ENCODE measurements at regions not wholly inside any gene's neighbourhood (a gene's known extent, or its start where the extent isn't known, plus 50 kb on each side); places are given as distances from the start of the nearest gene placed in this dataset.
"Not testable (repeated sequence)": the region's sequence is repeated elsewhere in the genome, so short reads cannot be mapped to it uniquely, and the experiment has no call there.

DNA sequence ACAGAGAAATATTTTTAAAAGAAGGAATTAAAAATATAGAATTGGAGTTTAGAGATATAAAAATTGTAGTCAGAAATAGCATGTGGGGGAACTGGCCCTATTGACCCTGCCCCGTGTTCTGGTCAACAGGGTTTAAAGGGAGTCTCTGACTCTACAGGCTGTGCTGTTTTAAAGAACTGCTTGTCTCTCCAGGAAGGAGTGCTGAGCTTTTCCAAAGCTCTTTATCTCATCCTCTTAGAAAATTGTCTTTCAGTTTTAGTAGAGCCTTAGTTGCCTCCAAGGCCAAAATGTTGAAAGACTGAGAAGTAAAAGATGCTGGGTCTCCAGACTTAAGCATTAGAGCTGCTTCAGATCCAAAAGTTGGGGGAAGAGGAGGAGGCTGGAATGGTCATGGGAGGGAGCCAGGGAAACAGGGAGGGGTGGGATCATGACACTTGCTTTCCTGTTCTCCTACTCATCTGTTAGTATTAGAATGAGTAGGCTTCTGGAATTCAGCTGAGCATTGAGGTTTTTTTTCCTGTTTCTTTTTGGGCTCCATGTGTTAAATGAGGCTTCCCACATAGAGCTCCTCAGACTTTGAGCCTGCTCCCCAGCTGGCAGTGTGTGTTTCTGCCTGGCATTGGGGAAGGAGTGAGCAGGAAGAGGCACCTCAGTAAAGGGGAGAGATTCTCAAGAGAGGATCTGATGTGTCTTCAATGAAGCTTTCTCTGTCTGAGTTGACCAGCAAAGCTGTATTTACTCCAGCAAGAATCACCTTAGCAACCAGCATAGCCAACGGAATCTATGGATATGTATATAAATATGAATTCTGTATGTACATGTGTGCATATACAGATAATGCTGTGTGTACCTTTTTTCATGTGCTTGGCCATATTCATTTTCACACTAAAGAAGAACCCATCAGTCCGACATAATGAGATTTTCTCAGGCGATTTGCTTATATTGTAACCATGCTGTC lies 186.8 kb upstream of the FBXO11 start:
- H3K9me3 ChIP-seq (ENCODE audit: control insufficient read depth in 1 of 2, insufficient read depth in 1 of 2, low read depth in 1 of 2, low read length in 2 of 2): no peaks in the 10 kb centered on the region
- no peak overlapping the region for H3K27ac ChIP-seq (ENCODE audit: low read depth, low read length)
- no peak for DNase-seq (ENCODE audit: low read depth, low spot score)
- H3K79me2 ChIP-seq (ENCODE audit: insufficient read depth, low read length): no peaks in the 10 kb centered on the region
- no peak overlapping the region for H3K9ac ChIP-seq (ENCODE audit: low read length)
- no peak overlapping the region for H2AFZ ChIP-seq (ENCODE audit: low read depth, low read length, poor library complexity, severe bottlenecking)
- H3K4me1 ChIP-seq (ENCODE audit: control insufficient read depth in 1 of 2, insufficient read depth in 2 of 2, low read length in 2 of 2): no peaks in the 10 kb centered on the region
- intact Hi-C loops (cut with micrococcal nuclease): no loop called here
- no peaks in the 10 kb centered on the region for H3K36me3 ChIP-seq (ENCODE audit: control insufficient read depth in 1 of 2, insufficient read depth in 2 of 2, low read length in 2 of 2)
- H3K4me3 ChIP-seq (replicated peaks in 1 of 2; ENCODE audit: low read depth in 1 of 2, low read length in 2 of 2): no peak overlapping the region
- ChIA-PET POLR2A (no interaction called here), CTCF (interaction anchor here (0.7 kb wide), 1 partner anchor 14 kb away, joined by 3 read pairs; no protein-coding TSS in a partner anchor), RAD21 (ENCODE audit: low non-redundant PET in 1 of 2, low total read pairs in 2 of 2, uncharacterized antibody in 2 of 2, unreplicated experiment in 2 of 2) (no interaction called here)
- no peak for ATAC-seq
- H3K27me3 ChIP-seq (ENCODE audit: insufficient read depth, low read length): no peaks in the 10 kb centered on the region
- no peak overlapping the region for H3K4me2 ChIP-seq (ENCODE audit: low read length)
- TF ChIP-seq, protein P1, sequence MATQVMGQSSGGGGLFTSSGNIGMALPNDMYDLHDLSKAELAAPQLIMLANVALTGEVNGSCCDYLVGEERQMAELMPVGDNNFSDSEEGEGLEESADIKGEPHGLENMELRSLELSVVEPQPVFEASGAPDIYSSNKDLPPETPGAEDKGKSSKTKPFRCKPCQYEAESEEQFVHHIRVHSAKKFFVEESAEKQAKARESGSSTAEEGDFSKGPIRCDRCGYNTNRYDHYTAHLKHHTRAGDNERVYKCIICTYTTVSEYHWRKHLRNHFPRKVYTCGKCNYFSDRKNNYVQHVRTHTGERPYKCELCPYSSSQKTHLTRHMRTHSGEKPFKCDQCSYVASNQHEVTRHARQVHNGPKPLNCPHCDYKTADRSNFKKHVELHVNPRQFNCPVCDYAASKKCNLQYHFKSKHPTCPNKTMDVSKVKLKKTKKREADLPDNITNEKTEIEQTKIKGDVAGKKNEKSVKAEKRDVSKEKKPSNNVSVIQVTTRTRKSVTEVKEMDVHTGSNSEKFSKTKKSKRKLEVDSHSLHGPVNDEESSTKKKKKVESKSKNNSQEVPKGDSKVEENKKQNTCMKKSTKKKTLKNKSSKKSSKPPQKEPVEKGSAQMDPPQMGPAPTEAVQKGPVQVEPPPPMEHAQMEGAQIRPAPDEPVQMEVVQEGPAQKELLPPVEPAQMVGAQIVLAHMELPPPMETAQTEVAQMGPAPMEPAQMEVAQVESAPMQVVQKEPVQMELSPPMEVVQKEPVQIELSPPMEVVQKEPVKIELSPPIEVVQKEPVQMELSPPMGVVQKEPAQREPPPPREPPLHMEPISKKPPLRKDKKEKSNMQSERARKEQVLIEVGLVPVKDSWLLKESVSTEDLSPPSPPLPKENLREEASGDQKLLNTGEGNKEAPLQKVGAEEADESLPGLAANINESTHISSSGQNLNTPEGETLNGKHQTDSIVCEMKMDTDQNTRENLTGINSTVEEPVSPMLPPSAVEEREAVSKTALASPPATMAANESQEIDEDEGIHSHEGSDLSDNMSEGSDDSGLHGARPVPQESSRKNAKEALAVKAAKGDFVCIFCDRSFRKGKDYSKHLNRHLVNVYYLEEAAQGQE (IDR thresholded peaks at IDR 0.05; ENCODE audit: low read depth): no peak
- TF ChIP-seq MAX (IDR thresholded peaks at IDR 0.05) (no peak), SP1 (IDR thresholded peaks at IDR 0.05; ENCODE audit: low read depth) (no peak), SRF (IDR thresholded peaks at IDR 0.05; ENCODE audit: low read depth) (no peak), POLR2A (IDR thresholded peaks at IDR 0.05; ENCODE audit: borderline replicate concordance, extremely low read depth, insufficient read depth, insufficient read length) (no peak), TCF7L2 (IDR thresholded peaks at IDR 0.05; ENCODE audit: borderline replicate concordance, extremely low read depth, insufficient read depth, insufficient read length) (no peak), ZBTB33 (IDR thresholded peaks at IDR 0.05; ENCODE audit: extremely low read depth, insufficient replicate concordance, low read length) (no peak), ELF1 (IDR thresholded peaks at IDR 0.05; ENCODE audit: borderline replicate concordance, low read depth) (no peak), CBX3 (IDR thresholded peaks at IDR 0.05; ENCODE audit: low read depth) (no peak), EZH2phosphoT487 (IDR thresholded peaks at IDR 0.05; ENCODE audit: borderline replicate concordance) (no peak)
- no peaks in the 10 kb centered on the region for H3K9me2 ChIP-seq (ENCODE audit: insufficient read depth)
- BruUV-seq (replicated peaks): no TSS peak
- no peaks in the 10 kb centered on the region for H4K20me1 ChIP-seq (ENCODE audit: insufficient read depth)

GRCh38 chr2:48096765-48097164 lies 190.5 kb upstream of the FBXO11 start:
- H3K9me3 ChIP-seq (ENCODE audit: control insufficient read depth in 1 of 2, insufficient read depth in 1 of 2, low read depth in 1 of 2, low read length in 2 of 2); CTCF ChIA-PET; H3K27ac ChIP-seq (ENCODE audit: low read depth, low read length); H3K4me1 ChIP-seq (ENCODE audit: control insufficient read depth in 1 of 2, insufficient read depth in 2 of 2, low read length in 2 of 2); H3K9ac ChIP-seq (ENCODE audit: low read length); H3K79me2 ChIP-seq (ENCODE audit: insufficient read depth, low read length); H2AFZ ChIP-seq (ENCODE audit: low read depth, low read length, poor library complexity, severe bottlenecking); H3K27me3 ChIP-seq (ENCODE audit: insufficient read depth, low read length); ATAC-seq; H4K20me1 ChIP-seq (ENCODE audit: insufficient read depth); intact Hi-C loops (cut with micrococcal nuclease); BruUV-seq (replicated peaks); H3K36me3 ChIP-seq (ENCODE audit: control insufficient read depth in 1 of 2, insufficient read depth in 2 of 2, low read length in 2 of 2); H3K4me3 ChIP-seq (replicated peaks in 1 of 2; ENCODE audit: low read depth in 1 of 2, low read length in 2 of 2); H3K9me2 ChIP-seq (ENCODE audit: insufficient read depth); DNase-seq (ENCODE audit: low read depth, low spot score); RAD21 ChIA-PET (ENCODE audit: low non-redundant PET in 1 of 2, low total read pairs in 2 of 2, uncharacterized antibody in 2 of 2, unreplicated experiment in 2 of 2); H3K4me2 ChIP-seq (ENCODE audit: low read length); POLR2A ChIA-PET: not testable (repeated sequence)
